Caco-2 (cell line): ENCODE measurements at regions not wholly inside any gene's neighbourhood (a gene's known extent, or its start where the extent isn't known, plus 50 kb on each side); places are given as distances from the start of the nearest gene placed in this dataset.

Experiments used
- BruUV-seq: library from RNA; stranded (reverse); fragments of 400-500 nt; replicated peaks from 2 replicates; lab custom pipeline; 2021; lab: Mats Ljungman, UMichigan
- CTCF ChIA-PET: fragments of 300-600 bp; sonication (Branson Sonifier 250); formaldehyde crosslinking; loops from one replicate; lab custom pipeline; 2022; ENCODE audit warnings: antibody characterized with exemption; lab: Charles Lee
- POLR2A ChIA-PET: fragments of 300-600 bp; sonication (Branson Sonifier 250); formaldehyde crosslinking; loops from one replicate; lab custom pipeline; 2022; ENCODE audit warnings: antibody characterized with exemption; lab: Charles Lee
- DNase-seq, 2 experiments: peaks; one replicate each; pipeline versions ENCODE4 v3.0.0 to v3.0.0-alpha.2; 2020 to 2022
- H3K27me3 ChIP-seq: replicated peaks from 2 replicates; pipeline ENCODE4 v1.6.0; 2011; ENCODE audit warnings: low read length; ENCODE audit not compliant: control insufficient read depth, insufficient read depth
- H3K36me3 ChIP-seq: 2 replicates; pipeline ENCODE4 v1.5.1; 2011; ENCODE audit warnings: low read length; ENCODE audit not compliant: control insufficient read depth, insufficient read depth
- H3K4me1 ChIP-seq: fragments of 250-450 bp; sonication (Bioruptor Pico); 2 replicates; pipeline ENCODE4 v1.5.1; 2020; ENCODE audit warnings: mild to moderate bottlenecking
- H3K4me3 ChIP-seq: 2 replicates; pipeline ENCODE4 v1.5.1; 2011; ENCODE audit warnings: low read depth, mild to moderate bottlenecking, control low read depth, low read length
- H3K9me3 ChIP-seq: fragments of 250-450 bp; sonication (Bioruptor Pico); 2 replicates; pipeline ENCODE4 v1.5.1; 2020; ENCODE audit warnings: mild to moderate bottlenecking, moderate library complexity
- H3K27ac Mint-ChIP-seq: one replicate; pipeline ENCODE4 v1.8.0; 2022; ENCODE audit warnings: mixed read lengths; ENCODE audit not compliant: unreplicated experiment
- H3K27me3 Mint-ChIP-seq: one replicate; pipeline ENCODE4 v1.8.0; 2022; ENCODE audit warnings: mixed read lengths; ENCODE audit not compliant: insufficient read depth, unreplicated experiment
- H3K36me3 Mint-ChIP-seq: one replicate; pipeline ENCODE4 v1.8.0; 2022; ENCODE audit warnings: mild to moderate bottlenecking, mixed read lengths; ENCODE audit not compliant: insufficient read depth, unreplicated experiment
- H3K4me1 Mint-ChIP-seq: one replicate; pipeline ENCODE4 v1.8.0; 2022; ENCODE audit warnings: low read depth, mixed read lengths; ENCODE audit not compliant: unreplicated experiment
- H3K4me3 Mint-ChIP-seq: one replicate; pipeline ENCODE4 v1.8.0; 2022; ENCODE audit warnings: mild to moderate bottlenecking, moderate library complexity, mixed read lengths; ENCODE audit not compliant: unreplicated experiment
- H3K9me3 Mint-ChIP-seq: one replicate; pipeline ENCODE4 v1.8.0; 2022; ENCODE audit warnings: mixed read lengths; ENCODE audit not compliant: unreplicated experiment
- intact Hi-C: fragments of 100-400 bp; cut with micrococcal nuclease; formaldehyde crosslinking; loops from one replicate; pipeline ENCODE4 v1.10.0; 2022; ENCODE audit not compliant: unreplicated experiment
- TF ChIP-seq, protein P1 (sequence below), 2 experiments: fragments of 200-600 bp in 1 of 2; IDR thresholded peaks; 1 replicate in 1 of 2; 2 replicates in 1 of 2; pipeline versions ENCODE4 v1.5.1 to v1.8.0; 2011 to 2022; ENCODE audit warnings: antibody characterized with exemption in 1 of 2, control low read depth in 1 of 2, inconsistent platforms in 1 of 2, low read depth in 1 of 2, low read length in 1 of 2, mild to moderate bottlenecking in 1 of 2, moderate library complexity in 1 of 2; ENCODE audit not compliant: insufficient read depth in 1 of 2, severe bottlenecking in 1 of 2, unreplicated experiment in 1 of 2

DNA sequence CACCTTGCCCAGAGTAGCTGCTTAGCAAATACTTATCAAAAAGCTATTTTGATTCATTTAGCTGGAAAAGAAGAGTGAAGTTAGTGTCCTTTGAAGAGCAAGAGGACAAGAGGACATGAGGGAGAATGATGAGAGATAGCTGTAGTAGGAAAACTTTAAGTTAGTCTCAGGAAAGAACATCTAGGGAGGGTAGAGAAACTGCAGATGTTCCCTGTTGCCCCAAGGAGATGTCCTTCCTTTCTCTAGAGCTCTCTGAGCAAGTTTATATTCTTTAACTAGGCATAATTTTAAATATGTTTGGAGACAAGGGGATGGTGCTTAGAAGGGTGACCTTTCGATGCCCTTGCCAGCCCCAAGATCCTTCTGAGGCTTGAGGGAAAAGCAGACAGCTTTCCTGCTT lies 529.1 kb upstream of the TBX3 start:
- intact Hi-C loops: no loop called here

DNA sequence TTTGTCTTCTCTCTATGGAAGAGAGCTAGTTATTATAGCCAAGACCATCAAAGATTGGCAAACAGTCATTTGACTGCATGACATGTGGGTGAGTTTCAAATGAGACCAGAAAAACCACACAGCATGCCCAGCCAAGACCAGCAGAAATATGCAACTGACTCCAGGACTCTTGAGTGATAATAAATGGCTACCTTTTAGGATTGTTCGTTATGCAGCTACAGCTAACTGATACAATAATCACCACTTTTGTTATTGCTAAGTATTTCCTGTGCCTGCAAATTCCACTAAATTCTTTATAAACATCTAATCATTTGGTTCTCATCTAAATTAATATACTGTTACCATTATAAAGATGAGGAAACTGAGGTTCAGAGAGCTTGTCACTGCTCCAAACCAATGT lies 528.4 kb upstream of the TBX3 start:
- intact Hi-C loops: no loop called here
- CTCF ChIA-PET: no interaction called here

More for the DNA sequence above, 529.1 kb upstream of the TBX3 start:
- POLR2A ChIA-PET: no interaction called here
- Mint-ChIP-seq H3K36me3 (no peaks in the 10 kb centered on the region), H3K4me1 (peaks cover 7% of the 10 kb centered on the region), H3K4me3 (no peak overlapping the region), H3K27me3 (no peaks in the 10 kb centered on the region), H3K9me3 (no peaks in the 10 kb centered on the region), H3K27ac (no peak overlapping the region)
- Histone ChIP-seq H3K9me3 (no peaks in the 10 kb centered on the region), H3K4me3 (no peak overlapping the region), H3K27me3 (no peaks in the 10 kb centered on the region), H3K36me3 (no peaks in the 10 kb centered on the region), H3K4me1 (no peaks in the 10 kb centered on the region)
- CTCF ChIA-PET: no interaction called here
- BruUV-seq: no TSS peak
- TF ChIP-seq, protein P1, sequence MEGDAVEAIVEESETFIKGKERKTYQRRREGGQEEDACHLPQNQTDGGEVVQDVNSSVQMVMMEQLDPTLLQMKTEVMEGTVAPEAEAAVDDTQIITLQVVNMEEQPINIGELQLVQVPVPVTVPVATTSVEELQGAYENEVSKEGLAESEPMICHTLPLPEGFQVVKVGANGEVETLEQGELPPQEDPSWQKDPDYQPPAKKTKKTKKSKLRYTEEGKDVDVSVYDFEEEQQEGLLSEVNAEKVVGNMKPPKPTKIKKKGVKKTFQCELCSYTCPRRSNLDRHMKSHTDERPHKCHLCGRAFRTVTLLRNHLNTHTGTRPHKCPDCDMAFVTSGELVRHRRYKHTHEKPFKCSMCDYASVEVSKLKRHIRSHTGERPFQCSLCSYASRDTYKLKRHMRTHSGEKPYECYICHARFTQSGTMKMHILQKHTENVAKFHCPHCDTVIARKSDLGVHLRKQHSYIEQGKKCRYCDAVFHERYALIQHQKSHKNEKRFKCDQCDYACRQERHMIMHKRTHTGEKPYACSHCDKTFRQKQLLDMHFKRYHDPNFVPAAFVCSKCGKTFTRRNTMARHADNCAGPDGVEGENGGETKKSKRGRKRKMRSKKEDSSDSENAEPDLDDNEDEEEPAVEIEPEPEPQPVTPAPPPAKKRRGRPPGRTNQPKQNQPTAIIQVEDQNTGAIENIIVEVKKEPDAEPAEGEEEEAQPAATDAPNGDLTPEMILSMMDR (IDR thresholded peaks at IDR 0.05; ENCODE audit: insufficient read depth in 1 of 2, low read depth in 1 of 2, low read length in 1 of 2, severe bottlenecking in 1 of 2, unreplicated experiment in 1 of 2): no peak
- no peak for DNase-seq

DNA sequence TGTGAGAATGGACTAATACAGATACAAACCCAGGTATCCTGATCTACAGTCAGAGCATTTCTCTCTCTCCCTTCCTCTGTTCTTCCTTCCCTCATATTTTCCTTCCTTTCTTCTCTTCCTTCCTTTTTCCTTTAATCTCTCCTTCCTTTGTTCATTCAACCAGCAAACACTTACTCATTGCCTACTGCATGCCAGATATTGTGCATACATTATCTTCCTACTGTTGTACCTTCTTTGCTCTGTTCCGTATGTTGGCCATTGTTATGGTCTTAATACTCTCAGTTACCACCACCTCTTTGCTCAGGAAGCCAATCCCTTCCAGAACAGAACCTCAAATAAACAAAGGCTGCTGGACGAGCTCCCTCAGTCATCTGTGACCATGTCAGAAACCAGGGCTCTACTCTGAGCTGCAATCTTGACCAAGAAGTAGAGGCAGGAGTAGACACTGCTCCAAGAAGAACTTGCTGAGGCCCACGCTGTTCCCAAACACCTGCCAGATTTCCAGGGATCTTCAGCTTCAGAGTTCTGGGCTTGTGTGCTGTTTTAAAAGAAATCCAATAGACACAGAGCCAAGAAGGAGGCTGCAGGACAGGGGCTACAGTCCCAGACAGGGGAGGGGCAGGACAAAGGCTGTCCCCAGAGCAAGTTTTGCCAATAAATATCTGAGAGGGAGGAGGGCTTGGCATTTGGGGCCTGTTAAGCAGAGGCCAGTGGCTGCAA lies 526.7 kb upstream of the TBX3 start:
- CTCF ChIA-PET: no interaction called here
- Mint-ChIP-seq H3K27me3 (no peaks in the 10 kb centered on the region), H3K9me3 (no peaks in the 10 kb centered on the region), H3K36me3 (no peaks in the 10 kb centered on the region), H3K27ac (no peak overlapping the region), H3K4me1 (peaks cover 7% of the 10 kb centered on the region), H3K4me3 (no peak overlapping the region)
- TF ChIP-seq, protein P1 (IDR thresholded peaks at IDR 0.05; ENCODE audit: insufficient read depth in 1 of 2, low read depth in 1 of 2, low read length in 1 of 2, severe bottlenecking in 1 of 2, unreplicated experiment in 1 of 2): no peak
- no peaks in the 10 kb centered on the region for H3K27me3 ChIP-seq
- H3K4me1 ChIP-seq: no peaks in the 10 kb centered on the region
- DNase-seq: no peak
- no peaks in the 10 kb centered on the region for H3K9me3 ChIP-seq
- no TSS peak for BruUV-seq
- intact Hi-C loops: no loop called here
- POLR2A ChIA-PET: no interaction called here
- H3K4me3 ChIP-seq: no peak overlapping the region
- H3K36me3 ChIP-seq: no peaks in the 10 kb centered on the region

More for the DNA sequence above, 528.4 kb upstream of the TBX3 start:
- Histone ChIP-seq H3K27me3 (no peaks in the 10 kb centered on the region), H3K4me3 (no peak overlapping the region), H3K4me1 (no peaks in the 10 kb centered on the region), H3K36me3 (no peaks in the 10 kb centered on the region), H3K9me3 (no peaks in the 10 kb centered on the region)
- POLR2A ChIA-PET: no interaction called here
- H3K4me1 Mint-ChIP-seq: peaks cover 7% of the 10 kb centered on the region
- TF ChIP-seq, protein P1 (IDR thresholded peaks at IDR 0.05; ENCODE audit: insufficient read depth in 1 of 2, low read depth in 1 of 2, low read length in 1 of 2, severe bottlenecking in 1 of 2, unreplicated experiment in 1 of 2): no peak
- DNase-seq: no peak
- no peak overlapping the region for H3K4me3 Mint-ChIP-seq
- no TSS peak for BruUV-seq
- H3K27me3 Mint-ChIP-seq: no peaks in the 10 kb centered on the region
- H3K9me3 Mint-ChIP-seq: no peaks in the 10 kb centered on the region
- H3K36me3 Mint-ChIP-seq: no peaks in the 10 kb centered on the region
- H3K27ac Mint-ChIP-seq: no peak overlapping the region
